HCT116 (cell line): ENCODE measurements at regions not wholly inside any gene's neighbourhood (a gene's known extent, or its start where the extent isn't known, plus 50 kb on each side); places are given as distances from the start of the nearest gene placed in this dataset.

Experiments used
- ATAC-seq: fragments of 200-7000 bp; cut with Tn5 transposase; 2 replicates; pipeline ENCODE4 v1.9.1; 2020; ENCODE audit warnings: mild to moderate bottlenecking, moderate library complexity
- BruUV-seq: library from RNA; stranded (reverse); fragments of 400-500 nt; replicated peaks from 2 replicates; lab custom pipeline; 2021; lab: Mats Ljungman, UMichigan
- CTCF ChIA-PET: fragments of 300-600 bp; sonication (Branson Sonifier 250); formaldehyde crosslinking; loops from one replicate; lab custom pipeline; 2021; ENCODE audit warnings: antibody characterized with exemption; lab: Charles Lee
- POLR2A ChIA-PET: fragments of 300-600, 350-600 bp; sonication (Branson Sonifier 250); formaldehyde crosslinking; loops from one replicate; lab custom pipeline; 2021; ENCODE audit warnings: antibody characterized with exemption; lab: Charles Lee
- RAD21 ChIA-PET, 2 experiments: fragments of 300-600 bp; sonication (Branson Sonifier 250); formaldehyde crosslinking; loops; one replicate each; lab custom pipeline; 2023; ENCODE audit warnings: low total read pairs in 2 of 2; ENCODE audit not compliant: uncharacterized antibody in 2 of 2, unreplicated experiment in 2 of 2, low non-redundant PET in 1 of 2; lab: Charles Lee
- DNase-seq: peaks from one replicate; pipeline ENCODE4 v3.0.0-alpha.2; 2010; ENCODE audit warnings: low read depth, low spot score
- H2AFZ ChIP-seq: fragments of 200-600 bp; shearing (Covaris generic), sonication (generic); 2 replicates; pipeline ENCODE4 v1.6.1; 2017; ENCODE audit warnings: low read depth, mixed run types, mixed read lengths, antibody characterized with exemption, low read length; ENCODE audit not compliant: poor library complexity, severe bottlenecking
- H3K27ac ChIP-seq: 2 replicates; pipeline ENCODE4 v1.5.1; 2012; ENCODE audit warnings: low read depth, low read length
- H3K27me3 ChIP-seq: fragments of 200-600 bp; sonication (generic); 2 replicates; pipeline ENCODE4 v1.6.1; 2016; ENCODE audit warnings: mixed run types, low read length, mixed read lengths; ENCODE audit not compliant: insufficient read depth
- H3K36me3 ChIP-seq, 2 experiments: fragments of 200-500 bp in 1 of 2; fragments of 200-600 bp in 1 of 2; sonication (Bioruptor generic) in 1 of 2; sonication (generic) in 1 of 2; 2 replicates each; pipeline versions ENCODE4 v1.5.1 to v1.6.1; 2014 to 2016; ENCODE audit warnings: low read length in 2 of 2, inconsistent platforms in 1 of 2, mixed read lengths in 1 of 2, mixed run types in 1 of 2; ENCODE audit not compliant: insufficient read depth in 2 of 2, control insufficient read depth in 1 of 2
- H3K4me1 ChIP-seq, 2 experiments: fragments of 200-600 bp in 1 of 2; sonication (generic) in 1 of 2; 2 replicates each; pipeline versions ENCODE4 v1.5.1 to v1.6.1; 2012 to 2017; ENCODE audit warnings: low read length in 2 of 2, inconsistent platforms in 1 of 2, mild to moderate bottlenecking in 1 of 2, mixed read lengths in 1 of 2, mixed run types in 1 of 2, moderate library complexity in 1 of 2; ENCODE audit not compliant: insufficient read depth in 2 of 2, control insufficient read depth in 1 of 2
- H3K4me2 ChIP-seq: fragments of 200-600 bp; sonication (generic); 2 replicates; pipeline ENCODE4 v1.6.1; 2017; ENCODE audit warnings: mixed run types, low read length, mixed read lengths
- H3K4me3 ChIP-seq, 2 experiments: fragments of 200-600 bp in 1 of 2; sonication (generic) in 1 of 2; replicated peaks in 1 of 2; 2 replicates each; pipeline ENCODE4 v1.5.1; 2011 to 2016; ENCODE audit warnings: low read length in 2 of 2, control low read depth in 1 of 2, low read depth in 1 of 2, mild to moderate bottlenecking in 1 of 2, mixed read lengths in 1 of 2, mixed run types in 1 of 2
- H3K79me2 ChIP-seq: fragments of 200-600 bp; sonication (generic); 2 replicates; pipeline ENCODE4 v1.6.1; 2017; ENCODE audit warnings: mild to moderate bottlenecking, mixed run types, low read length, moderate library complexity, mixed read lengths; ENCODE audit not compliant: insufficient read depth
- H3K9ac ChIP-seq: fragments of 200-600 bp; sonication (generic); 2 replicates; pipeline ENCODE4 v1.6.1; 2016; ENCODE audit warnings: low read length, mixed read lengths
- H3K9me2 ChIP-seq: fragments of 200-600 bp; sonication (generic), shearing (Covaris generic); 2 replicates; pipeline ENCODE4 v1.6.1; 2017; ENCODE audit warnings: mixed run types, mild to moderate bottlenecking, moderate library complexity; ENCODE audit not compliant: insufficient read depth
- H3K9me3 ChIP-seq, 2 experiments: fragments of 200-500 bp in 1 of 2; fragments of 200-600 bp in 1 of 2; sonication (Bioruptor generic) in 1 of 2; sonication (generic) in 1 of 2; 2 replicates each; pipeline ENCODE4 v1.6.1; 2014 to 2017; ENCODE audit warnings: low read length in 2 of 2, mixed read lengths in 2 of 2, inconsistent platforms in 1 of 2, low read depth in 1 of 2, mild to moderate bottlenecking in 1 of 2, mixed run types in 1 of 2, moderate library complexity in 1 of 2; ENCODE audit not compliant: control insufficient read depth in 1 of 2, insufficient read depth in 1 of 2
- H4K20me1 ChIP-seq: fragments of 200-600 bp; sonication (generic), shearing (Covaris generic); 2 replicates; pipeline ENCODE4 v1.6.1; 2017; ENCODE audit warnings: mixed run types, mild to moderate bottlenecking, moderate library complexity; ENCODE audit not compliant: insufficient read depth
- ATF3 ChIP-seq: IDR thresholded peaks from 2 replicates; pipeline ENCODE4 v1.6.1; 2012
- CBX3 ChIP-seq: IDR thresholded peaks from 2 replicates; pipeline ENCODE4 v1.6.1; 2012; ENCODE audit warnings: low read depth
- CEBPB ChIP-seq: IDR thresholded peaks from 2 replicates; pipeline ENCODE4 v1.6.1; 2012; ENCODE audit warnings: low read depth
- EGR1 ChIP-seq: IDR thresholded peaks from 2 replicates; pipeline ENCODE4 v1.6.1; 2012; ENCODE audit warnings: low read depth
- ELF1 ChIP-seq: IDR thresholded peaks from 2 replicates; pipeline ENCODE4 v1.6.1; 2012; ENCODE audit warnings: low read depth, borderline replicate concordance
- EZH2 ChIP-seq: fragments of 200-600 bp; sonication (generic); IDR thresholded peaks from 2 replicates; pipeline ENCODE4 v1.6.1; 2017; ENCODE audit warnings: antibody characterized with exemption, mixed run types
- EZH2phosphoT487 ChIP-seq: fragments of 200-600 bp; IDR thresholded peaks from 2 replicates; pipeline ENCODE4 v1.6.1; 2018; ENCODE audit warnings: antibody characterized with exemption, borderline replicate concordance
- FOSL1 ChIP-seq: IDR thresholded peaks from 2 replicates; pipeline ENCODE4 v1.6.1; 2012; ENCODE audit warnings: low read depth
- JUND ChIP-seq: IDR thresholded peaks from 2 replicates; pipeline ENCODE4 v1.6.1; 2012
- MAX ChIP-seq: IDR thresholded peaks from 2 replicates; pipeline ENCODE4 v1.6.1; 2012
- RAD21 ChIP-seq: IDR thresholded peaks from 2 replicates; pipeline ENCODE4 v1.6.1; 2012; ENCODE audit warnings: low read depth, mild to moderate bottlenecking
- REST ChIP-seq: IDR thresholded peaks from 2 replicates; pipeline ENCODE4 v1.6.1; 2012; ENCODE audit warnings: low read depth
- SP1 ChIP-seq: IDR thresholded peaks from 2 replicates; pipeline ENCODE4 v1.6.1; 2012; ENCODE audit warnings: low read depth
- SRF ChIP-seq: IDR thresholded peaks from 2 replicates; pipeline ENCODE4 v1.6.1; 2012; ENCODE audit warnings: low read depth
- TCF7L2 ChIP-seq: IDR thresholded peaks from 2 replicates; pipeline ENCODE4 v1.7.0; 2011; ENCODE audit warnings: borderline replicate concordance, inconsistent platforms; ENCODE audit not compliant: insufficient read depth, insufficient read length; ENCODE audit errors: extremely low read depth
- YY1 ChIP-seq: IDR thresholded peaks from 2 replicates; pipeline ENCODE4 v1.6.1; 2011; ENCODE audit warnings: low read length, low read depth, moderate library complexity, mild to moderate bottlenecking; ENCODE audit not compliant: insufficient replicate concordance; ENCODE audit errors: extremely low read depth
- ZBTB33 ChIP-seq: IDR thresholded peaks from 2 replicates; pipeline ENCODE4 v1.6.1; 2011; ENCODE audit warnings: mild to moderate bottlenecking, low read length, moderate library complexity; ENCODE audit not compliant: insufficient replicate concordance; ENCODE audit errors: extremely low read depth
- ZFX ChIP-seq: fragments of 450-650 bp; IDR thresholded peaks from 2 replicates; pipeline ENCODE4 v1.6.1; 2017
- ZNF274 ChIP-seq: fragments of 200-500 bp; sonication (Bioruptor generic); IDR thresholded peaks from 2 replicates; pipeline ENCODE4 v1.6.1; 2014; ENCODE audit warnings: mild to moderate bottlenecking, low read depth, low read length, inconsistent platforms
- intact Hi-C: fragments of 100-400 bp; cut with micrococcal nuclease; formaldehyde crosslinking; loops from 2 replicates; pipeline ENCODE4 v1.10.0; 2022
- TF ChIP-seq, protein P1 (sequence below), 3 experiments: fragments of 200-600 bp in 1 of 3; sonication (generic) in 1 of 3; IDR thresholded peaks in 2 of 3; conservative IDR thresholded peaks in 1 of 3; 2 replicates each; pipeline ENCODE4 v1.5.1; 2012 to 2017; ENCODE audit warnings: low read depth in 2 of 3, low read length in 2 of 3, antibody characterized with exemption in 1 of 3, borderline replicate concordance in 1 of 3, control low read depth in 1 of 3, mild to moderate bottlenecking in 1 of 3, mixed read lengths in 1 of 3, mixed run types in 1 of 3, moderate library complexity in 1 of 3; ENCODE audit not compliant: insufficient read depth in 1 of 3

GRCh38 chr7:118011652-118012051, 138.4 kb upstream of the CTTNBP2 start:
- no peaks in the 10 kb centered on the region for H3K9me2 ChIP-seq
- no peak overlapping the region for H3K4me2 ChIP-seq
- DNase-seq (no peak), ATAC-seq (no peak)
- no peak overlapping the region for H3K4me3 ChIP-seq
- H3K27ac ChIP-seq, result no peak overlapping the region
- POLR2A ChIA-PET, result no interaction called here
- no peaks in the 10 kb centered on the region for H3K36me3 ChIP-seq
- H4K20me1 ChIP-seq, result no peaks in the 10 kb centered on the region
- no peaks in the 10 kb centered on the region for H3K79me2 ChIP-seq
- RAD21 ChIA-PET, result no interaction called here
- H3K27me3 ChIP-seq, result no peaks in the 10 kb centered on the region
- no peaks in the 10 kb centered on the region for H3K9me3 ChIP-seq
- H3K9ac ChIP-seq, result no peak overlapping the region
- no TSS peak for BruUV-seq
- intact Hi-C loops, result no loop called here
- CTCF ChIA-PET, result no interaction called here
- H2AFZ ChIP-seq, result no peak overlapping the region
- no peaks in the 10 kb centered on the region for H3K4me1 ChIP-seq
- TF ChIP-seq CBX3 (no peak), ATF3 (no peak), MAX (no peak), ZBTB33 (no peak), EZH2 (no peak), EZH2phosphoT487 (no peak), JUND (no peak), SP1 (no peak), RAD21 (no peak), ZNF274 (no peak), YY1 (no peak), SRF (no peak), ELF1 (no peak), FOSL1 (no peak), TCF7L2 (no peak), CEBPB (no peak), REST (no peak), EGR1 (no peak), ZFX (no peak)
- TF ChIP-seq, protein P1, sequence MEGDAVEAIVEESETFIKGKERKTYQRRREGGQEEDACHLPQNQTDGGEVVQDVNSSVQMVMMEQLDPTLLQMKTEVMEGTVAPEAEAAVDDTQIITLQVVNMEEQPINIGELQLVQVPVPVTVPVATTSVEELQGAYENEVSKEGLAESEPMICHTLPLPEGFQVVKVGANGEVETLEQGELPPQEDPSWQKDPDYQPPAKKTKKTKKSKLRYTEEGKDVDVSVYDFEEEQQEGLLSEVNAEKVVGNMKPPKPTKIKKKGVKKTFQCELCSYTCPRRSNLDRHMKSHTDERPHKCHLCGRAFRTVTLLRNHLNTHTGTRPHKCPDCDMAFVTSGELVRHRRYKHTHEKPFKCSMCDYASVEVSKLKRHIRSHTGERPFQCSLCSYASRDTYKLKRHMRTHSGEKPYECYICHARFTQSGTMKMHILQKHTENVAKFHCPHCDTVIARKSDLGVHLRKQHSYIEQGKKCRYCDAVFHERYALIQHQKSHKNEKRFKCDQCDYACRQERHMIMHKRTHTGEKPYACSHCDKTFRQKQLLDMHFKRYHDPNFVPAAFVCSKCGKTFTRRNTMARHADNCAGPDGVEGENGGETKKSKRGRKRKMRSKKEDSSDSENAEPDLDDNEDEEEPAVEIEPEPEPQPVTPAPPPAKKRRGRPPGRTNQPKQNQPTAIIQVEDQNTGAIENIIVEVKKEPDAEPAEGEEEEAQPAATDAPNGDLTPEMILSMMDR (IDR thresholded peaks at IDR 0.05 in 2 of 3, conservative IDR thresholded peaks at IDR 0.05 in 1 of 3; ENCODE audit: borderline replicate concordance in 1 of 3, insufficient read depth in 1 of 3, low read depth in 2 of 3, low read length in 2 of 3), result no peak
